ENCODE measurements at regions not wholly inside any gene's neighbourhood (a gene's known extent, or its start where the extent isn't known, plus 50 kb on each side); places are given as distances from the start of the nearest gene placed in this dataset.

GRCh38 chr11:69889400-69890318 lies 70.4 kb upstream of the FGF3 start:
- Histone ChIP-seq H3K27me3 (ENCODE audit: control insufficient read depth, insufficient read depth, low read length) (peaks cover 4% of the 10 kb centered on the region), H3K36me3 (ENCODE audit: control insufficient read depth, insufficient read depth, low read length) (no peaks in the 10 kb centered on the region), H3K9ac (ENCODE audit: insufficient read depth, low read length) (no peak overlapping the region), H3K4me3 (replicated peaks in 1 of 4; ENCODE audit: control extremely low read depth in 1 of 4, insufficient read depth in 1 of 4, low read depth in 3 of 4, low read length in 4 of 4) (no peak overlapping the region), H3K27ac (ENCODE audit: insufficient read depth, low read length) (no peak overlapping the region), H2AFZ (ENCODE audit: low read length) (no peak overlapping the region), H3K9me3 (ENCODE audit: control insufficient read depth, insufficient read depth, low read depth, low read length) (no peaks in the 10 kb centered on the region), H4K20me1 (ENCODE audit: control insufficient read depth, extremely low read depth, insufficient read depth, low read length) (no peaks in the 10 kb centered on the region), H3K4me2 (ENCODE audit: extremely low read depth, insufficient read depth, low read length) (no peak overlapping the region), H3K4me1 (ENCODE audit: control insufficient read depth, extremely low read depth, insufficient read depth, low read length) (peaks cover 6% of the 10 kb centered on the region), H3K79me2 (ENCODE audit: control insufficient read depth, insufficient read depth, low read length) (no peaks in the 10 kb centered on the region)
- DNase-seq (ENCODE audit: low read depth in 2 of 2): no peak
- TF ChIP-seq EZH2 (IDR thresholded peaks at IDR 0.05; ENCODE audit: low read length, missing control alignments) (no peak), CTCF (conservative IDR thresholded peaks at IDR 0.05 in 1 of 2, IDR thresholded peaks at IDR 0.05 in 1 of 2; ENCODE audit: low read depth in 1 of 2, low read length in 2 of 2) (no peak)

DNA sequence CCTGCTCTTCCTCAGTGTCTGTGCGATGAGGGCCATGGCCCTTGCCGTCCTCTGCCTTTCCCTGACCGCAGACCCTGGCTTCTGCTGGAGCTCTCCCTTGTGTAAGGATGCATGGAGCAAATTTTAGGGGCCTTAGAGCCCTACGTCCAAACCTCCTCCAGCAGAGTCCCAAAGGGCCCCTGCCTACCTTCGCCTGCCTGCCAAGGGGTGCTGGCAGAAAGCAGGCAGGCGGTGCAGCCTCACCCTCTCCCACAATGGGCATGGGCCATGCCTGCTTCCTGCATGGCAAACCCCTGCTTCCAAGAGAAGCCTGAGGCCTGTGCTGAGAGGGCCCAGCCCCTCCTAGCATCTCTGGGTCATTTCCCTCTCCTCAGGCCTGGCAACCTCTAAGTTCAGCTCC lies 71.3 kb upstream of the FGF3 start:
- Histone ChIP-seq H4K20me1 (ENCODE audit: control insufficient read depth, extremely low read depth, insufficient read depth, low read length) (no peaks in the 10 kb centered on the region), H3K27me3 (ENCODE audit: control insufficient read depth, insufficient read depth, low read length) (peaks cover 4% of the 10 kb centered on the region), H3K9ac (ENCODE audit: insufficient read depth, low read length) (no peak overlapping the region), H3K4me1 (ENCODE audit: control insufficient read depth, extremely low read depth, insufficient read depth, low read length) (peaks cover 6% of the 10 kb centered on the region), H3K36me3 (ENCODE audit: control insufficient read depth, insufficient read depth, low read length) (no peaks in the 10 kb centered on the region), H3K79me2 (ENCODE audit: control insufficient read depth, insufficient read depth, low read length) (no peaks in the 10 kb centered on the region), H3K4me2 (ENCODE audit: extremely low read depth, insufficient read depth, low read length) (no peak overlapping the region), H3K4me3 (replicated peaks in 1 of 4; ENCODE audit: control extremely low read depth in 1 of 4, insufficient read depth in 1 of 4, low read depth in 3 of 4, low read length in 4 of 4) (no peak overlapping the region), H3K27ac (ENCODE audit: insufficient read depth, low read length) (no peak overlapping the region), H2AFZ (ENCODE audit: low read length) (no peak overlapping the region), H3K9me3 (ENCODE audit: control insufficient read depth, insufficient read depth, low read depth, low read length) (no peaks in the 10 kb centered on the region)
- DNase-seq (ENCODE audit: low read depth in 2 of 2): no peak
- TF ChIP-seq EZH2 (IDR thresholded peaks at IDR 0.05; ENCODE audit: low read length, missing control alignments) (no peak), CTCF (conservative IDR thresholded peaks at IDR 0.05 in 1 of 2, IDR thresholded peaks at IDR 0.05 in 1 of 2; ENCODE audit: low read depth in 1 of 2, low read length in 2 of 2) (no peak)

GRCh38 chr11:69891421-69892236 lies 72.4 kb upstream of the FGF3 start:
- Histone ChIP-seq H3K9me3 (ENCODE audit: control insufficient read depth, insufficient read depth, low read depth, low read length) (no peaks in the 10 kb centered on the region), H2AFZ (ENCODE audit: low read length) (no peak overlapping the region), H3K9ac (ENCODE audit: insufficient read depth, low read length) (no peak overlapping the region), H3K4me2 (ENCODE audit: extremely low read depth, insufficient read depth, low read length) (no peak overlapping the region), H4K20me1 (ENCODE audit: control insufficient read depth, extremely low read depth, insufficient read depth, low read length) (no peaks in the 10 kb centered on the region), H3K79me2 (ENCODE audit: control insufficient read depth, insufficient read depth, low read length) (no peaks in the 10 kb centered on the region), H3K27ac (ENCODE audit: insufficient read depth, low read length) (no peak overlapping the region), H3K4me1 (ENCODE audit: control insufficient read depth, extremely low read depth, insufficient read depth, low read length) (peaks cover 6% of the 10 kb centered on the region), H3K36me3 (ENCODE audit: control insufficient read depth, insufficient read depth, low read length) (no peaks in the 10 kb centered on the region), H3K4me3 (replicated peaks in 1 of 4; ENCODE audit: control extremely low read depth in 1 of 4, insufficient read depth in 1 of 4, low read depth in 3 of 4, low read length in 4 of 4) (no peak overlapping the region), H3K27me3 (ENCODE audit: control insufficient read depth, insufficient read depth, low read length) (peaks cover 4% of the 10 kb centered on the region)
- peak in 1 of 2 donors; percentile 54 for DNase-seq (ENCODE audit: low read depth in 2 of 2)
- TF ChIP-seq CTCF (conservative IDR thresholded peaks at IDR 0.05 in 1 of 2, IDR thresholded peaks at IDR 0.05 in 1 of 2; ENCODE audit: low read depth in 1 of 2, low read length in 2 of 2) (no peak), EZH2 (IDR thresholded peaks at IDR 0.05; ENCODE audit: low read length, missing control alignments) (no peak)

All from fibroblast of lung (primary cell).